ENCODE measurements at regions not wholly inside any gene's neighbourhood (a gene's known extent, or its start where the extent isn't known, plus 50 kb on each side); places are given as distances from the start of the nearest gene placed in this dataset.

- TF ChIP-seq CTCF (IDR thresholded peaks at IDR 0.05 in 8 of 11, conservative IDR thresholded peaks at IDR 0.05 in 3 of 11) (no peak), POLR2AphosphoS5 (IDR thresholded peaks at IDR 0.05) (no peak)
Observed at GRCh38 chr3:189403194-189403593, 228.0 kb upstream of the TP63 start.
